ENCODE measurements at regions not wholly inside any gene's neighbourhood (a gene's known extent, or its start where the extent isn't known, plus 50 kb on each side); places are given as distances from the start of the nearest gene placed in this dataset.
A peak's percentile ranks its signal among the peaks of the same experiment; 100 is the strongest.

DNA sequence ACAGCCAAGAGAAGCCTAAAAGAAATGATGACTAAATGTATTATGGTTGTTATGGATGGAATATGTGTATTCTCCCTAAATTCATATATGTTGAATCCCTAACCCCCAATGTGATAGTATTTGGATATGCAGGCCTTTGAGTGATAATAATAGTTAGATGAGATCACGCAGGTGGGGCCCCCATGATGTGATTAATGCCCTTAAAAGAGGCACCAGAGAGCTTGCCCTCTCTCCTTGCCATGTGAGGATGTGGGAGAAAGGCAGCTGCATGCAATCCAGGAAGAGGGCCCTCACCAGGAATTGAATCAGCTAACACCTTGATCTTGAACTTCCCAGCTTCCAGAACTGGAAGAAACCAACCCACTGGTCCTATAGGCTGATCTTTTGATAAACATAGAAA lies 190.6 kb upstream of the TCF21 start:
- peak in 1 of 2 experiments; percentile 60 for DNase-seq

DNA sequence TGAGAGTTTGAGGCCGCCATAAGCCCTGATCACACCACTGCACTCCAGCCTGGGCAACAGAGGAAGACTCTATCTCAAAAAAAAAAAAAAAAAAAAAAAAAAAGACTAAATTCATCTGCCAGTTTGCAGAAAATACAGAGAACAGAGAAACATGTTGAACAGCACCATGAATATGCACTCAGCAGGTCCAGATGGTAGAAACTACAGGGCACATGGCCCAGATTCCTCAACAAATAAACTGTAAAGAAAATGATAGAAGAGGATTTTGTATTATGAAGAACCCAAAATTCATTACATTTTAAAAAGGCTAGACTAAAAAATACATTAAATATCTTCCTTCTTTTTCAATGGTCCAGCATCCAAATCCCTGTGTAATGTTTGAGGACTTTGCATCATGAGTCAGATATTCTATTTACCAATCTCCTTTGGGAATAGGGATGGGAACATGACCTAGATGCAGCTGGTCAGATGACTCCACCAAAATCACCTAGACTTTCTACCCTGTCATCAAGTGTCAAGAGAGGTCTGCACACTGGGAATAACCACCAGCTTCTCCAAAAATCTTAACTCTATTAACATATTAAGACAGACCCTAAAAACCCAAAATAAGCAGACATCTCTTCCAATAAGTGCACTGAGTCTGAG lies 189.1 kb upstream of the TCF21 start:
- DNase-seq: no peak

DNA sequence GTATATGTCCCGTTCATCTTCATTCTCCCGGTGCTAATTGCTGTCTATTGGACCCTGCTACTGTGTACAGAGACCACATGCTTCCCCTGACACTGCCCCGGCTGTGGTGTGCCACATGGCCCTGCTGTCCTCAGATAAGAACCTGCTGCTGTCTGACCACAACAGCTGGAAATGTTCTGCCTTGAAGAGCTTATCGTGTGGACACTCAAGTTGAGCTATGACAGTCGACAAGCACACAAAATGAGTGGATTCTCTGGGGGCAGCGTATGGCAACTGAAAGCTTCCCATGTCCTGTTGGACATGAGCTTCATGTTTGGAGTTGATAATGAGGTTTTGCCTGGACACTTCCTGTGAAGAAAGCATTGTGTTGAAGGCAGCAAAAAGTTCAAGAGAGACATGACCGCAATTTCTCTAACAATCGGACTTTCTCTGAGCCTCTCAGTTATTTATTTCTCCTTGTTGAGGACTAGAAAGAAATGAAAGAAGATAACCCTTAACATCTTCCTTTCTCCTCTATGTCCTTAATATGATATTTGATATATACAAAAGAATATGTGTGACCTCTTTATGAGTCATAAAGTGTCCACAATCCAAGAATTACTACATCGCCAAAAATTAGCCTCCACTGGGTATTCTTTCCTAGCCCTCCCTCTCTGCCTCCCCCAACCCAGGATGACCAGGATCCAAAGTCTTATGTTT lies 187.1 kb upstream of the TCF21 start:
- peak; percentile 3 to 69 for DNase-seq

DNA sequence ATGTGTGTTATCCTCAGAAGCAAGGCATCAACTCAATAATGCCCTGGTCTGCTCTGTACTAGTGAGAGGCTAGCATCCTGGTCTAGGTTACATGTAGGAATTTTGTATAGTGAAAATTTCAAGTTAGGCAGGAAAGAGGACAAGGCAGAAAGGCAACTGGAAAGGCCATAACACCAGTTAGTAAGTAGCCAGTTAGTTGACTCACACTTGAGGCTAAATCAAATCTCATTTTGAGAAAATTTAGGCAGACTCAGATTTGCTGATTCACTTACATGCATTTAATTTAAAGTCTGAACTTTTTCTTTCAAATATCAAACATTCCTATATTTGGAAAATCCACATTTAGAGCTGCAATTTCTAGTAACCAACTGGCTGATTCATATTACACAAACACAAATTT lies 184.5 kb upstream of the TCF21 start:
- DNase-seq: no peak

DNA sequence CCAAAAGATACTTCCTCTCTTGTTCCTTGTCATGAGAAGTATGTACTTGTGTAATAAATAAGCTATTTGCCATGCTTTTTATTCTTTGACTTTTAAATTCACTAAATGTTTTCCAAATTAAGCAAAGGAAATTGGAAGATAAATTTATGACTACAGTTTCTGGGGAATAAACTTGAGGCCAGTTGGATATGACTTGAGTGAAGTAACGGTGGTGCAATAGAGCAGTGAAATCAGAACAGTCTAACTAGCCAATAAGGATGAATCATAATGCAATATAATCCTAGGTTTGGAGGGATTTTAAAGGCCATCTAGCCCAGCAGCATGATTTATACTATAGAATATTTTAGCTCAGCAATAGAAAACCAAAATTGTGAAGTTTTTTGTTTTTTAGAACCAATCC lies 183.8 kb upstream of the TCF21 start:
- no peak for DNase-seq

DNA sequence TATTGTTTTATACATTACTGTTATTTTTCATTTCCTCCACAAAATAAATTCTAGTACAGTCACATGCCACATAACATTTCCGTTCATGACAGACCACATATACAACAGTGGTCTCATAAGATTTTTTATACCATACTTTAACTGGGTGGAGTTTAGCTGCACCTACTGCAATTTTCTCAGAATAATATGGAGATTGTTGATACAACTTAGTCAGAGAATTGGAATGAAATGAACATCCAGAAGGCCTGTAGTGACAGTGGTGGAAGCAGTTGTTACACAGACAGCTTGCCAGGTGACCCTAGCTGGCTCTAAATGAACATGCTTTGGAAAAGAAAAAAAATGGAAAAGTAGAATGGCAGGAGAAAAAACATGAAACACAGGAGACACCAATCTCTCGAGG lies 183.2 kb upstream of the TCF21 start:
- DNase-seq: no peak

DNA sequence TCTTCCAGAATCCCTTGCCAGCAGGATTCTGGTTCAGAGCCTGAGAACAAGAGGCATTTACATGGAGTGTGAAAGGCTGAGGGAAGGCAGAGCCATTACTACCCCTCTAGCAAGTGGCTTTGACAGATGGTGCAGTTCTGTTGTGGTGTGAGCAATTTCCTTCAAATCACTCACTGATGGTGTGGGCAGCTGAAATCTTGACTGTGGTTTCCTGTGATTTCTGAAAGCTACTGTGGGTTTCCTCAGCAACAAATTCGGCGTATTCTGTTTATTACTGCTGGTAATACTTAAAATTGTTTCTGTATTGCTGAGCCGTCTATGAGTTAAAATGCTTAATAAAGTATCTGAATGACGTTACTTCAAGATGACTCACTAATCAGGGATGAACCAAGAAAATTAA lies 181.5 kb upstream of the TCF21 start:
- peak; percentile 85 to 92 for DNase-seq

DNA sequence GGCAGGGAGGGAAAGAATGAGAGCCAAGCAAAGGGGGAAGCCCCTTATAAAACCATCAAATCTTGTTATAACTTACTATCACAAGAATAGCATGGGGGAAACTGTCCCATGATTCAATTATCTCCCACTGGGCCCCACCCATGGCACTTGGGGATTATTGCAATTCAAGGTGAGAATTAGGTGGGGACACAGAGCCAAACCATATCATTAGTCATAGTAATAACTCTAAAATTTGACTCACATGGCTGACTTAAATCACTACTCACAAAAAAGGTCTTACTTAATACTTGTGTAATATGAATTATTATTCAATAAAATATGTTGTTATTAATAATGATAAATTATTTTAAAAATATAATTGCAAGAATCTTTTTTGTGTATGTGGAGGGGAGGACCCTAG lies 178.1 kb upstream of the TCF21 start:
- DNase-seq: no peak

DNA sequence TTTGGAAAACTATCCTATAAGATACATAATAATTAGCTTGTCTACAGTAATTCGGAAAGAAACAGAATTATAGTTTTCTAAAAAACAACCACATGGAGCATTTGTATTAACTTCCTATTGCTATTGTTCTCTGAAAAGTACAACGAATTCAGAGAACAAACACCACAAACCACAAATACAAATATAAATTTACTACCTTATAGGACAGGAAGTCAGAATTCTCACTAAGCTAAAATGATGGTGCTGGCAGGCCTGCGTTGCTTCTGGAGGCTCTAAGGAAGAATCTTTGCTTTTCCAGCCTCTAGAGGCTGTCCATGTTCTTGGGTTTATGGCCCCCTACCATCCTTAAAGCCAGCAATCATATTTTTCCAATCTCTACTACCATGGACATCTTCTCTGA lies 173.6 kb upstream of the TCF21 start:
- no peak for DNase-seq

DNA sequence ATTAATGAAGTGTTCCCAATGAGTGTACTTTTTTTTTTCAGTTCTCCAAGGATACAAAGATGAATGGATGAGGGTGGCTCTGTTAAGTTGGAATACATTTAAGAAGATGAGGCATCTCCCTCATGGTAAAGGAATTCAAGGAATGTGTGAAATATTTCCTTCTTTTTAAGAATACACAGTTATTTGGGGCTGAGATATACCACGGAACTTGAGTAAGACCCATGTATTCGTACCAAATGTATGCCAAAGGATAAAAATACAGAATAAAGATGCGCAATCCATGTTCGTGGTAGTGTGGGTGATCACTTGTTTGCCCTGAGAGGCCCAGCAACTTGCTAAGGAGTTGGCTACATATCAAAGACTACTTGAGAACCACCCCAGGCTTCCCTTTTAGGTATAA lies 164.2 kb upstream of the TCF21 start:
- DNase-seq: no peak

DNA sequence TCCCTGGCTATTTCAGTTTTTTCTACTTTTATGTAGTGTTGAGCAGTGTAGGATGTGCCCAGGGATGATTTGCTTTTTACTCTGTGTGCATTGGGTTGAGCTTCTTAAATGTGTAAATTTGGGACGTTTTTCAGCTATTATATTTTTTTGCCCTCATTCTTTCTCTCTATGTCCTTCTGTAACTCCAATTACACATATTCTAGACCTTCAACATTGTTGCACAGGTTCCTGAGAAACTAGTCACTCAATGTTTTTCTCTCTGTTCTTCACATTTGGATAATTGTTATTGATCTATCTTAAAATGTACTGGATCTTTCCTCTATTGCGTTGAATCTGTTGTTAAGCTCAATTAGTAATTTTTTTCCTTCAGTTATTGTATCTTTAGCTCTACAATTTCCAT lies 162.7 kb upstream of the TCF21 start:
- DNase-seq: no peak

DNA sequence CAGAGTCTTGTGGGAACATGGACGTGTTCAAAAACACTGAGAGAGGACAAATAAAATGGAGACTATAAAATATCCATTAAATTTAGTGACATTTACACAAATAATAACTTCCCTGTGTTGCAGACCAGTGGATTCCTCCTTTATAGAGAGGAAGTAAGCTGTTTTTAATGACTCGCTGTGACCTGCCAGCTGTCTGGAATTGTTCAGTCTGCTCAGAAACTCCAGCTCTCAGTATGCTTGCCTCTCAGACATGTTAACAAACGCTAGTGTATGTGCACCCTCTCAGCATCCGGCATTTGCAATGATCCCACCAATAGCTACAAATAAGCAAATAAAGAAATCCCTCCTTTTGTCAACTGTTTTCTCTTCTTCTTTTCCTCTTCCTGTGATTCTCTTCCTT lies 158.0 kb upstream of the TCF21 start:
- peak; percentile 14 to 68 for DNase-seq

DNA sequence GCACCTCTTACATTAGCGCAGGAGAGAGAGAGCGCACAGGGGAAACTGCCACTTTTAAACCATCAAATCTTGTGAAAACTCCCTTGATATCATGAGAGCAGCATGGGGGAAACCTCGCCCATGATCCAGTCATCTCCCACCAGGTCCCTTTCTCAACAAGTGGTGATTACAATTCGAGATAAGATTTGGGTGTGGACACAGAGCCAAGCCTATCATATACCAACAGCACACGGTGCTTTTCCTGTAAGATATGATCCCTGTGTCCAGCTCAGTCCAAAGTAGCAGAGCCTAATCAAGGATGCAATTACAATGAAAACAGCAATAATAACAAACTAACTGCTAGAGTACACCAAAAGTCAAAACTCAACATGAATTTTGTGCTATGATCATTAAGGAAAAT lies 148.7 kb upstream of the TCF21 start:
- DNase-seq: no peak

DNA sequence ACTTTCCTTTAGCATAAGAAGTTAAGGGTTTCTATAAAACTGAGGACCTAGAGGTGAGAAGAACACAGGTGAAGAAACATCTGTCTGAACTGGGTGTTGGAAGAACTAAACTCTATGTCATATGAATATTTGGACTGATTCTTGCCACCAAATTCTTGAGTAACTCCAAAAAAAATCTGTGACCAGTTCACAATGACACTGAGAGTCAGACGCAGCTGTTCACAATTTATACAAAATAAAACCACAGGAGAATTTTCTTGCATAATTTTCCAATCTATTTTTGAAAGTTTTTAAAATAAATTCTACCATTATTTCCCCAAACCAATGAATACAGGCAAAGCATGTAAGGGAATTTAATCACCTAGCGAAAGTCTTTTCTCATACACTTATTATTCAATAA lies 148.1 kb upstream of the TCF21 start:
- no peak for DNase-seq

DNA sequence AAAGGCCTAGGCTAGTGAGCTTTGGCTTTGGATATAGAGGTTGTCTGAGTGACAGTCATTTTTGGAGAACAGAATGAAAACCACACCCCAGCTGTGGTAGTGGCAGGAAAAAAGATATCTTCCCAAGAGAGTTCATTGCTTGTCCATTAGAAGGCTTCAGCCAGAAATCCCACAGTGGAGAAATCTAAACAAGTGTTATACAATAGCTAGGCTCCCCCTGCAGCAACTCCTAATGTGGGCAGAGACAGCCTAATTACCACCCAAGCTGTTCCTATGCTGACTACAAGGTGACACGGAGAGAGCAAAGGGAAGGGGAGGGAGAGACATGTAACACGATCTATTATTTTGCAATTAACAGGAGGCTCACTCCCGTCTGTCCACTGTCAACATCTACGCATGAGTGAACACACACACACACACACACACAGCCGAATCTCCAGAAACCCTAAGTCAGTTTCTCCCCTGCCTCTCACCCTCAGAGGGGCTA lies 147.5 kb upstream of the TCF21 start:
- peak; percentile 99 to 100 for DNase-seq

DNA sequence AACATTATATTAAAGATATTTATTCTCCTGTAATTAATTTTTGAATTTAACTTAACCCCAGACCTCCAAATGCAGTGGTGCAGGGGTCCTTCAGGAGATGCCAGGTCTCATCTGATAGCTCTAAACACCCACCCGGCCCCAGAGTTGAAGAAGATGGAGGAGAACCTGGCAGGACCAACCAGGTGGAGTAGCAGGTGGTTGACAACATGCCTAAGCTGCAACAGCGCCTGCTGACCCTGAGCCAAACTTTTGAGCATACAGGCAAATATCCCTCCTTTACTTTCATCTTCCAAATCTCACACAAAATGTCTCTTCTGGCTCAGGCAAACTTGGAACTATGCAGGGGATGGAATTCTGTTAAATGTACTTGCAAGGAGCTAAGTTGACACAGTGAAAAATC lies 145.3 kb upstream of the TCF21 start:
- DNase-seq: peak in 1 of 2 experiments; percentile 20

DNA sequence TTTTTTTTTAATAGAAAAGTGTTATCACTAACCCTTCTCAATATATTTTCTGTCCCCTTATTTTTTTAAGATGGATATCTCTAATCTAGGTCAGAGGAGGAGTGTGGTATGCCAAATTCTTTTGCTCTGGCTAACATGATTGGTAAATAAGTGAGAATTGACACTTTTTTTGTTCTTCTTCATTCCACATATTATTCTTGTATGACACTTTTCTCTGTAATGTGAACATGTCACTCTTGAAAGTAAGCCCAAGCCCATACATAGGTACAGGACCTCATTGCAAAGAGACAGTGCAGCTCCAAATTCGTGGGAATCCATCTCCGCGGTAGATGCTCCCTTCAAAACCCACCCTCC lies 142.5 kb upstream of the TCF21 start:
- DNase-seq: no peak

DNA sequence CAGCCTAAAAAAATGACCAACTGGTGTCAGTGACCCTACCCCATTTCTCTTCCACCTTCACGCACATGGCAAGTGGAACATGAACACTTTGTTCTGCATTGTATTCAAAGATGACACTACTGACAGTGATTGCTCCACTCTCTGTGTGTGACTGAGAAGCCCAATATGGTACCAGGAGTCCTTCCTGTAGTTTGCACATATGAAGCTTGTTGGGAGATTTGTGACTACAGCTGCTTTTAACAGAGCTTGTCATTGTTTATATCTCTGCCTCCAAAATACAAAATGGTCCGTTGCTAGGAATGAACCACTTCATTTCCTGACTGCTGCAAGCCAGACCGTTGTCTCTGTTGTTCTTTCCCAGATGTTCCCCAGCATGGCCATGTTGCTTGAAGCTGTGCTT lies 140.3 kb upstream of the TCF21 start:
- no peak for DNase-seq

DNA sequence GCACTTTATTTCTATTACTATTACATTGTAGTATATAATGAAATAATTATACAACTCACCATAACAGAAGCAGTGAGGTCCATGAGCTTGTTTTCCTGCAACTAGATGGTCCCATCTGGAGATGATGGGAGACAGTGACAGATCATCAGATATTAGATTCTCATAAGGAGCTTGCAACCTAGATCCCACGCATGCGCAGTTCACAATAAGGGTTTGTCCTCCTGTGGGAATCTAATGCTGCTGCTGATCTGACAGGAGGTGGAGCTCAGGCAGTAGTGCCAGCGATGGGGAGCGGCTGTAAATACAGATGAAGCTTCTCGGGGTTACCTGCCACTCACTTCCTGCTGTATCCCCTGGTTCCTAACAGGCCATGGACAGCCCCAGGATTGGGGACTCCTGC lies 139.5 kb upstream of the TCF21 start:
- DNase-seq: peak in 1 of 2 experiments; percentile 10

DNA sequence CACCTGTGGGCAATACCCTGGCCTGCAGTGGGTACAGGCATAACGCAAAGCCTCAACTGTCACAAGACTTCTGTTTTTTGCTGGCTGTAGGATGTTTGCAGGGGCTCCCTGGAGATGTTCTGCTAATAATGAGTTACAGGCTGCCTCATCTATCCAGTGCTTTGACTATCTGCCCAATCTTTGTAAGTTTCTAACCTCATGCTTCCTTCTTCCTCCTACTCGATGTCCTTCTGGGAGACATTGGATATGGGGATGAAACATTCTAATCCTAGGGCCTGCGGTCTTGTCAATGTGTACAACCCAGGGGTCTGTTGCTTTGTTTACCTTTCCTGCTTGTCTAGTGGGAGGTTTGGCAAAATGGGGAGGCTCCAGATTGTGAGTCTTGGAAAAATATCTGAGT lies 136.8 kb upstream of the TCF21 start:
- DNase-seq: no peak

DNA sequence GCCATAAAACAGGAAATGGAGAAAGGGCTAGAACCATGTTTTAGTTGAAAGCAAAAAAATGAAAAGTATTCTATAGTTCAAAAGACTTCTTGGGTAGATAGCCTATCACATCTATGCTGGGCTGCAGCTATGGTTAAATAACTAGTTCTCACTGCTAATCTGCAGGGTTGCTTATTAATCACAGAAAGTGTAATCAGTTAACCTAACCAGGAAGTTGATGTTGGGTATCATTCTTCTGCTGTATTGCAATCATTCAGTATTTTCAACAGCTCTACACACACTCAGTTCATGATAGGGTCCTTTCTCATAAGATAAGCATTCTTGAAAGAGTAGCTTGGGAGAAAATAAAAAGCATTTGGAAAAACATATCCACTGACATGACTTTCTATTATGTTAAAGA lies 135.2 kb upstream of the TCF21 start:
- no peak for DNase-seq

DNA sequence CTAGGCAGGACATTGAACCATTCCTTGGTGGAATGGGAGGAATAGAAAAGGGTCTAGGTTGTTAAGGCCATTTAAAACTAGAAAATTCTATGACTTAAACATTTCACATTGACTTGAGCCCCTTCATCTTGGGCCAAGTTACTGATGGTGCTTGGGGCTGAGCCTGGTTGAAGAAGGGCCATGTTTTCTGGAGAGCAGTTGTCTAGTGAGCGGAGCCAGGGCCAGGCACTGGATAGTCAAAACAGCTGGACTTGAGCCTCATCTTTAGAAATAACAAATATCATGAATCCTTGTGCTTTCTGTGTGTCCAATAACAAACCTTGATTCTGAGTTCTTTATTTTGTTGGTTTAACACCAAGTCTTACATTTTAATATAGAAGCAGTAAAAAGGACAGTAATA lies 134.6 kb upstream of the TCF21 start:
- DNase-seq: no peak

DNA sequence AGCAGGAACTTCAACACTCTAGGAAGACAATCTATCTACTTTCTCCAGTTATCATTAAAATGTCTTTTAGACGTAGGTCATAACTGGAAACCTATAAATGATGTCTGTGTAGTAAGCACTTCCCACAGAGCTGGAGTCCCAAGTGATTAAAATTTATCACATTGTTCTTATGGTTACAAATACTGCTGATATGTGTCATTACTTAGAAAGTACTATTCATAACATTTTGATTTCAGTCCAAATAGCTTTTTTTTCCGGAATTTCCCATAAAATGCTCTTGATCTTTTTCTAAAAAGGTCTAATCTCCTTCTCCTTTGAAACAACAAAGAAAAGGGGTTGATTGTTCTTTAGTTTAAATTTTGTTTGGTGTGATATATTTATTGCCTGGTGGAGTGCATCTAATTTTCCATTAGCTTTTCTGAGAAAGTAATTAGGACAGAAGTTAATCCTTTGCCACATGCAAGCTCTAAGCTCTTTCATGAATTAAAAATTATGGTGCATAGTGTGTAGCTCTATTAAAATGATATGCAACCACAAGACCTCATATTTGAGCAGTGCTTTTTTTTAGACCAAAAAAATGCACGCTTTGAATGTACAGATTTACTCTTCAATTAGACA lies 132.7 kb upstream of the TCF21 start:
- DNase-seq: no peak

DNA sequence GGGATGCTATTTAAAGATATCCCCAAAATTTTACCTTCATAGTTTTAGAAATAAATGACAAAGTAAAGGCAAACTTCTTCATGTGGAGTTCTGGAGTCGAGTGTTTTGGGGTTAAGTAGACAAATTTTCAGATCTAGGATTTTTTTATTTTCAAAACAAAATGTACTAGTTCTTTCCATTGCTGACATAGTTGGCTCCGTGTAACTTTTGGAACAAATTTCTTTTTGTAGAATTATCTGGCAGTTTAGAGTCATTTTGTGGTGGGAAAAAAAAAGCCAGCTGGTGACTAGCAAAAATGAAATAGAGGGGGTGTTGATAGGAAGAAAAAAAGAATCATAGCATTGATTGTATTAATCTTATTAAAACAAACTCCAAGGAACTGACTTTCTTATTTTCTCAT lies 131.6 kb upstream of the TCF21 start:
- no peak for DNase-seq

All from NCI-H524 (cell line).